ENCODE measurements at regions not wholly inside any gene's neighbourhood (a gene's known extent, or its start where the extent isn't known, plus 50 kb on each side); places are given as distances from the start of the nearest gene placed in this dataset.

DNA sequence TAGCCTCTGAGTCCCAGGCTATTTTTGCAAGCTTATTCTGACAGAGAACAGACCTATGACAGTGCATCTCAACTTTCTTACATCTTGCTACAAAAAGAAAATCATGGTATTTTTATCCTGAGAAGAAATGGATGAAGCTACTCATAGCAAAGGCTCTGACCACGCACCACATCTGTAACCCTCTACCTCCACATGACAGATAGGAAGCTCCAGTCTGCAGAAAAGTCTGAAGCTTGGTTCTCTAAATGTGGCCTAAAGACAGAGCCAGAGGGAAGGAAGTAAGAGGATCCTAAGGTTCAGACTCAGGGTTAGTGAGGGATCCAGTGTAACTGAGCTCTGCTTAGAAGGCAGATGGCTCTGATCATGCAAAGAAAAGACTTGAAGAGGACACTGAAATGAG is 58.4 kb upstream of the ABCB5 start:
- H3K36me3 ChIP-seq (replicated peaks in 1 of 2): no peaks in the 10 kb centered on the region
- H3K4me1 ChIP-seq (replicated peaks in 1 of 2): no peaks in the 10 kb centered on the region
- DNase-seq: no peak
- intact Hi-C loops (cut with DNase I): no loop called here
- no peak for TF ChIP-seq CTCF (IDR thresholded peaks at IDR 0.05)
- TF ChIP-seq POLR2A (IDR thresholded peaks at IDR 0.05): no peak
- 71 to 100% (median 85%) methylated on average over 1 of the region's 1 CpG for WGBS, 4 donors
- H3K27me3 ChIP-seq: no peaks in the 10 kb centered on the region
- H3K27ac ChIP-seq: no peak overlapping the region
- no peak overlapping the region for H3K4me3 ChIP-seq
- H3K9me3 ChIP-seq (replicated peaks in 1 of 3): no peaks in the 10 kb centered on the region

GRCh38 chr7:20558963-20559716 is 56.3 kb upstream of the ABCB5 start:
- Histone ChIP-seq H3K4me3 (no peak overlapping the region), H3K36me3 (replicated peaks in 1 of 2) (no peaks in the 10 kb centered on the region), H3K4me1 (replicated peaks in 1 of 2) (no peaks in the 10 kb centered on the region), H3K27me3 (peaks cover 2% of the 10 kb centered on the region), H3K27ac (no peak overlapping the region), H3K9me3 (replicated peaks in 1 of 3) (no peaks in the 10 kb centered on the region)
- TF ChIP-seq CTCF (IDR thresholded peaks at IDR 0.05): no peak
- TF ChIP-seq POLR2A (IDR thresholded peaks at IDR 0.05): no peak
- intact Hi-C loops (cut with DNase I): no loop called here
- 85 to 90% (median 88%) methylated on average over 10 to 22 of the region's 22 CpGs for WGBS, 4 donors
- DNase-seq: no peak

DNA sequence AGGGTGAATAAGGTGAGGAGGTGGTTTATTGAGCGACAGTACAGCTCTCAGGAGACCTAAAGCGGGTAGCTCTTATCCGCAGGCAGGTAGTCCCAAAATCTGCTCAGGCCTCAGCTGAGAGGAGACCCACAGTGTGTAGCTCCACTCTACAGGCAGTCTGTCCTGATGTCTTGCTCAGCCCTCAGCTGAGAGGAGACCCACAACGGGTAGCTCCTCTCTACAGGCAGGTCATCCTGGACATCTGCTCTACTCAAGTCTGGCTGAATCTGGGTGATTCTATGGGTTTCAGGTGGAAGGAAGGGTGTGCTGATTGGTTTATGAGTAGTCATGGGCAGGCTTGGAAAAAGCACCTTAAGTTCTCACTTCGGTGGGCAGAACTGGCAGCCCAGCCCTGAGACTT is 55.6 kb upstream of the ABCB5 start:
- Histone ChIP-seq H3K27ac (no peak overlapping the region), H3K4me1 (replicated peaks in 1 of 2) (no peaks in the 10 kb centered on the region), H3K36me3 (replicated peaks in 1 of 2) (no peaks in the 10 kb centered on the region), H3K9me3 (replicated peaks in 1 of 3) (no peaks in the 10 kb centered on the region), H3K4me3 (no peak overlapping the region), H3K27me3 (peaks cover 3% of the 10 kb centered on the region)
- intact Hi-C loops (cut with DNase I): no loop called here
- no peak for TF ChIP-seq POLR2A (IDR thresholded peaks at IDR 0.05)
- TF ChIP-seq CTCF (IDR thresholded peaks at IDR 0.05): no peak
- DNase-seq: no peak
- 83 to 94% (median 91%) methylated on average over 3 to 5 of the region's 5 CpGs for WGBS, 4 donors

GRCh38 chr7:20560325-20561180 is 54.9 kb upstream of the ABCB5 start:
- no peaks in the 10 kb centered on the region for H3K4me1 ChIP-seq (replicated peaks in 1 of 2)
- no peak overlapping the region for H3K27ac ChIP-seq
- peaks cover 3% of the 10 kb centered on the region for H3K27me3 ChIP-seq
- intact Hi-C loops (cut with DNase I): no loop called here
- 80 to 94% (median 93%) methylated on average over 15 to 16 of the region's 16 CpGs for WGBS, 4 donors
- TF ChIP-seq CTCF (IDR thresholded peaks at IDR 0.05): no peak
- TF ChIP-seq POLR2A (IDR thresholded peaks at IDR 0.05): no peak
- no peaks in the 10 kb centered on the region for H3K36me3 ChIP-seq (replicated peaks in 1 of 2)
- no peak overlapping the region for H3K4me3 ChIP-seq
- no peak for DNase-seq
- no peaks in the 10 kb centered on the region for H3K9me3 ChIP-seq (replicated peaks in 1 of 3)

Measured in adrenal gland (tissue), 9 donors.